ENCODE measurements at regions not wholly inside any gene's neighbourhood (a gene's known extent, or its start where the extent isn't known, plus 50 kb on each side); places are given as distances from the start of the nearest gene placed in this dataset.

GRCh38 chr11:115955803-115956202, 451.6 kb upstream of the CADM1 start:
- Histone ChIP-seq H3K36me3 (ENCODE audit: control insufficient read depth in 2 of 2, insufficient read depth in 2 of 2, low read length in 2 of 2) (no peaks in the 10 kb centered on the region), H3K27me3 (ENCODE audit: control insufficient read depth in 1 of 2, insufficient read depth in 2 of 2, low read length in 2 of 2) (peaks cover 0 to 2% of the 10 kb centered on the region in 2 donors), H3K4me3 (ENCODE audit: low read length in 2 of 2) (no peak overlapping the region), H3K9me3 (ENCODE audit: control insufficient read depth in 2 of 2, low read length in 2 of 2) (peaks cover under 1 to 4% of the 10 kb centered on the region in 2 donors), H3K27ac (ENCODE audit: low read length) (no peak overlapping the region), H3K9ac (ENCODE audit: low read length in 2 of 2) (no peak overlapping the region), H3K4me1 (ENCODE audit: control insufficient read depth, insufficient read depth, low read length) (peaks cover 1% of the 10 kb centered on the region)

DNA sequence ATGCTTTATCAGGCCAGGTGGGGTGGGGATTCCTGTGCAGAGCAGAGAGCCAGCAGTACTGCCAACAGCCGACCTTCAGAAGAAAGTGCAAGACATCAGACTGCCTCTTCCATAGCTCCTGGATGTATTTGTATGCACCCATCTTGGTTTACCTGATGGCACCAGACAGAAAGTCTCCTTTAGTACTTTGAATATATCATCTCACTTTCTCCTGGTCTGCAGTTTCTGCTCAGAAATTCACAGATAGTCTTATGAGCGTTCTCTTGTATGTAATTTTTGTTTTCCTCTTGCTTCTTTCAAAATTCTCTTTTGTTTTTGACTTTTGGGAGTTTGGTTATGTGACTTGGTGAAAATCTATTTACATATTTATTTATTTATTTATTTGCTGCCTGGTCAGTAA, 446.4 kb upstream of the CADM1 start:
- Histone ChIP-seq H3K36me3 (ENCODE audit: control insufficient read depth in 2 of 2, insufficient read depth in 2 of 2, low read length in 2 of 2) (no peaks in the 10 kb centered on the region), H3K4me1 (ENCODE audit: control insufficient read depth, insufficient read depth, low read length) (no peaks in the 10 kb centered on the region), H3K27ac (ENCODE audit: low read length) (no peak overlapping the region), H3K4me3 (ENCODE audit: low read length in 2 of 2) (no peak overlapping the region), H3K27me3 (ENCODE audit: control insufficient read depth in 1 of 2, insufficient read depth in 2 of 2, low read length in 2 of 2) (peaks cover 0 to 2% of the 10 kb centered on the region in 2 donors), H3K9me3 (ENCODE audit: control insufficient read depth in 2 of 2, low read length in 2 of 2) (peaks cover 4 to 11% of the 10 kb centered on the region in 2 donors), H3K9ac (ENCODE audit: low read length in 2 of 2) (no peak overlapping the region)

DNA sequence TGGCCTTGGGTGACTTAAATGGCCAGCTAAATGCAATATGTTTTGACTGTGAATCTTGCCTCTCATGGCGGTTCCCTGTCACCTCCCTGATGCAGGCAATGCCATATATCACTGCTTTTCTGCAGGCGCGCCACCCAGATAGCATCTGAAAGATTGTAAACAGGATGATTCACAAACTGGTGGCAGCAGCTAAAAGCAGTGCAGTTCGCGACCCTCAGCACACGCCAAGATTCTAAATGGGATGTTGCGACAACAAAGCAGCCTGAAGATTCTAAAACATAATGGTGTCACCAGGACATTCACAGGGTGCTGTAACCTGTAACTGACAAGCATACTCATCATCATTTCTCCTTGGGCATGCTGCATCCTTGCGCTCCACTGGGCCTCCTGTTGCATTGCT, 440.4 kb upstream of the CADM1 start:
- Histone ChIP-seq H3K27me3 (ENCODE audit: control insufficient read depth in 1 of 2, insufficient read depth in 2 of 2, low read length in 2 of 2) (no peaks in the 10 kb centered on the region), H3K27ac (ENCODE audit: low read length) (no peak overlapping the region), H3K4me1 (ENCODE audit: control insufficient read depth, insufficient read depth, low read length) (no peaks in the 10 kb centered on the region), H3K36me3 (ENCODE audit: control insufficient read depth in 2 of 2, insufficient read depth in 2 of 2, low read length in 2 of 2) (no peaks in the 10 kb centered on the region), H3K9ac (ENCODE audit: low read length in 2 of 2) (no peak overlapping the region), H3K9me3 (ENCODE audit: control insufficient read depth in 2 of 2, low read length in 2 of 2) (peaks cover 0 to 3% of the 10 kb centered on the region in 2 donors), H3K4me3 (ENCODE audit: low read length in 2 of 2) (no peak overlapping the region)

- no peak overlapping the region for H3K9ac ChIP-seq (ENCODE audit: low read length in 2 of 2)
- no peak overlapping the region for H3K27ac ChIP-seq (ENCODE audit: low read length)
- H3K9me3 ChIP-seq (ENCODE audit: control insufficient read depth in 2 of 2, low read length in 2 of 2), result no peaks in the 10 kb centered on the region
- no peaks in the 10 kb centered on the region for H3K36me3 ChIP-seq (ENCODE audit: control insufficient read depth in 2 of 2, insufficient read depth in 2 of 2, low read length in 2 of 2)
- H3K27me3 ChIP-seq (ENCODE audit: control insufficient read depth in 1 of 2, insufficient read depth in 2 of 2, low read length in 2 of 2), result no peaks in the 10 kb centered on the region
- peaks cover 4% of the 10 kb centered on the region for H3K4me1 ChIP-seq (ENCODE audit: control insufficient read depth, insufficient read depth, low read length)
- no peak overlapping the region for H3K4me3 ChIP-seq (ENCODE audit: low read length in 2 of 2)
Measured at GRCh38 chr11:115942011-115942410, 437.8 kb upstream of the CADM1 start.

GRCh38 chr11:115941481-115941993, 437.3 kb upstream of the CADM1 start:
- H3K4me1 ChIP-seq (ENCODE audit: control insufficient read depth, insufficient read depth, low read length), result peaks cover 4% of the 10 kb centered on the region
- no peak overlapping the region for H3K4me3 ChIP-seq (ENCODE audit: low read length in 2 of 2)
- no peak overlapping the region for H3K27ac ChIP-seq (ENCODE audit: low read length)

DNA sequence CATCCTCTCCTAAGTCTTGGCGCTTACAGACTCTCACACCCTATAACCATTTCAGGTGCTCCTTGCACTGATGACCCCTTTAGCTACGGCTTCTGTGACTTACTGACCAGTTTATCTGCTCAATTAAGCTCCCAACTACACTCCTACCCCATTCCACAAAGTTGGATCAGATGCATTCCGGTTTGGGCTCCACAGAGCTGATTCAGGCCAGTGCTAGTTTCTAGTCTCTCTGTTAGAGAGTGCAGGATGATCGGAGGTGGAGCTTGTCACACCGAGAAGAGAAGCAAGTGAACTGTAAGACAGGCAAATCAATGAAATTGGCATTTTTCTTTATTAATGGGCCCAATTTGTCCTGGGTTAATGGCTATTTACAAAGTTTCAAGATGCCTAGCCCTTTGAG, 436.8 kb upstream of the CADM1 start:
- H3K27me3 ChIP-seq (ENCODE audit: control insufficient read depth in 1 of 2, insufficient read depth in 2 of 2, low read length in 2 of 2), result no peaks in the 10 kb centered on the region
- H3K9me3 ChIP-seq (ENCODE audit: control insufficient read depth in 2 of 2, low read length in 2 of 2), result no peaks in the 10 kb centered on the region
- no peak overlapping the region for H3K4me3 ChIP-seq (ENCODE audit: low read length in 2 of 2)
- H3K9ac ChIP-seq (ENCODE audit: low read length in 2 of 2), result no peak overlapping the region
- no peaks in the 10 kb centered on the region for H3K36me3 ChIP-seq (ENCODE audit: control insufficient read depth in 2 of 2, insufficient read depth in 2 of 2, low read length in 2 of 2)
- H3K27ac ChIP-seq (ENCODE audit: low read length), result no peak overlapping the region
- peaks cover 4% of the 10 kb centered on the region for H3K4me1 ChIP-seq (ENCODE audit: control insufficient read depth, insufficient read depth, low read length)

More at GRCh38 chr11:115941481-115941993, 437.3 kb upstream of the CADM1 start:
- H3K9me3 ChIP-seq (ENCODE audit: control insufficient read depth in 2 of 2, low read length in 2 of 2), result no peaks in the 10 kb centered on the region
- H3K9ac ChIP-seq (ENCODE audit: low read length in 2 of 2), result no peak overlapping the region
- no peaks in the 10 kb centered on the region for H3K27me3 ChIP-seq (ENCODE audit: control insufficient read depth in 1 of 2, insufficient read depth in 2 of 2, low read length in 2 of 2)
- H3K36me3 ChIP-seq (ENCODE audit: control insufficient read depth in 2 of 2, insufficient read depth in 2 of 2, low read length in 2 of 2), result no peaks in the 10 kb centered on the region

GRCh38 chr11:115939731-115940421, 435.7 kb upstream of the CADM1 start:
- Histone ChIP-seq H3K9me3 (ENCODE audit: control insufficient read depth in 2 of 2, low read length in 2 of 2) (no peaks in the 10 kb centered on the region), H3K9ac (ENCODE audit: low read length in 2 of 2) (no peak overlapping the region), H3K27me3 (ENCODE audit: control insufficient read depth in 1 of 2, insufficient read depth in 2 of 2, low read length in 2 of 2) (no peaks in the 10 kb centered on the region), H3K4me1 (ENCODE audit: control insufficient read depth, insufficient read depth, low read length) (peaks cover 4% of the 10 kb centered on the region), H3K27ac (ENCODE audit: low read length) (no peak overlapping the region), H3K4me3 (ENCODE audit: low read length in 2 of 2) (no peak overlapping the region), H3K36me3 (ENCODE audit: control insufficient read depth in 2 of 2, insufficient read depth in 2 of 2, low read length in 2 of 2) (no peaks in the 10 kb centered on the region)

GRCh38 chr11:115939104-115939730, 435.0 kb upstream of the CADM1 start:
- Histone ChIP-seq H3K9ac (ENCODE audit: low read length in 2 of 2) (no peak overlapping the region), H3K4me3 (ENCODE audit: low read length in 2 of 2) (no peak overlapping the region), H3K27me3 (ENCODE audit: control insufficient read depth in 1 of 2, insufficient read depth in 2 of 2, low read length in 2 of 2) (no peaks in the 10 kb centered on the region), H3K9me3 (ENCODE audit: control insufficient read depth in 2 of 2, low read length in 2 of 2) (no peaks in the 10 kb centered on the region), H3K36me3 (ENCODE audit: control insufficient read depth in 2 of 2, insufficient read depth in 2 of 2, low read length in 2 of 2) (no peaks in the 10 kb centered on the region), H3K4me1 (ENCODE audit: control insufficient read depth, insufficient read depth, low read length) (peaks cover 4% of the 10 kb centered on the region), H3K27ac (ENCODE audit: low read length) (no peak overlapping the region)

DNA sequence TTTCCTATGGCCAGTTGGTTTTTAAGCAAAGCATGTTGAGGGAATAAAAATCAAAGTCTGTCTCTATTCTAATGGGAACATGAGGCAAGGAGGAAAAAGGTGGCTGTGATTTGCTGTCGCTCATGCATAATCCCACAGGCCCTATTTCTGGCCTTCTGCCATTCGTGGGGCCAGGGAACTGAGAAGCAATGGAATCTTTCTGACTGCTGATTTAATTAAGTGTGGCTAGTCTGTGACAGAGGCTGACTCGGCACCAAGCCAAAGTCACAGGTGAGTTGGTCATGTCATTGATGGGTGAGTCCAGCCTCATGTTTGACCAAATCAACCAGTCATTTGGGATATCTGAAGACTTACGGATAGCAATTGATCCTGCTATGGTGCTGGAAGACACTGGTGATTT, 429.3 kb upstream of the CADM1 start:
- no peak overlapping the region for H3K9ac ChIP-seq (ENCODE audit: low read length in 2 of 2)
- H3K27me3 ChIP-seq (ENCODE audit: control insufficient read depth in 1 of 2, insufficient read depth in 2 of 2, low read length in 2 of 2), result no peaks in the 10 kb centered on the region
- H3K36me3 ChIP-seq (ENCODE audit: control insufficient read depth in 2 of 2, insufficient read depth in 2 of 2, low read length in 2 of 2), result no peaks in the 10 kb centered on the region
- H3K4me3 ChIP-seq (ENCODE audit: low read length in 2 of 2), result no peak overlapping the region
- no peak overlapping the region for H3K27ac ChIP-seq (ENCODE audit: low read length)
- H3K9me3 ChIP-seq (ENCODE audit: control insufficient read depth in 2 of 2, low read length in 2 of 2), result no peaks in the 10 kb centered on the region
- peaks cover 22% of the 10 kb centered on the region for H3K4me1 ChIP-seq (ENCODE audit: control insufficient read depth, insufficient read depth, low read length)

DNA sequence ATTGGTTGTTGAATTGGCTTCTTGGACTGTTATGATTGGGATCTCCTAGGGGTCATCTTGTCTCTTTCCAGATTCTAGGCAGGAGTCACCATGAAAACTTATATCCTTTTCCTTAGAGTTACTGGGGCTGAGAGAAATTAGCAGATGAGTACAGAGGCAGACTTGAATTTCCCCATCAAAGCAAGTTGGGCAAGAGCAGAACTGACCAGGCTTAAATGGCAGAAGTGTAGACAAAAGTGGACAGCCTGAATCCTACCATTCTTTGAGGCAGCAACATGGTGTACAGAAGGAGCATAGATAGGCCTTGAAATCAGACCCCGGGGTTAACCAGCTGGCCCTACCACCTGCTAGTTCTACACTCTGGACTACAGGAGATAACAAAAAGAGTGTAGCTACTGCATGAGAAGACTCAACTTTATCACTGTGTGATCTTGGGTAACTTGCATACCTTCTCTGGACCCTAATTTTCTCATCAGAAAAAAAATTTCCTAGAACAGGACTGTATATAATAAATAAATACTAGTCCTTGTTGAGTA, 427.4 kb upstream of the CADM1 start:
- no peaks in the 10 kb centered on the region for H3K27me3 ChIP-seq (ENCODE audit: control insufficient read depth in 1 of 2, insufficient read depth in 2 of 2, low read length in 2 of 2)
- H3K4me3 ChIP-seq (ENCODE audit: low read length in 2 of 2), result no peak overlapping the region
- no peak overlapping the region for H3K27ac ChIP-seq (ENCODE audit: low read length)
- no peak overlapping the region for H3K9ac ChIP-seq (ENCODE audit: low read length in 2 of 2)
- H3K4me1 ChIP-seq (ENCODE audit: control insufficient read depth, insufficient read depth, low read length), result peaks cover 24% of the 10 kb centered on the region
- no peaks in the 10 kb centered on the region for H3K36me3 ChIP-seq (ENCODE audit: control insufficient read depth in 2 of 2, insufficient read depth in 2 of 2, low read length in 2 of 2)
- no peaks in the 10 kb centered on the region for H3K9me3 ChIP-seq (ENCODE audit: control insufficient read depth in 2 of 2, low read length in 2 of 2)

Measured in stomach smooth muscle (tissue), 2 donors.